ENCODE measurements at regions not wholly inside any gene's neighbourhood (a gene's known extent, or its start where the extent isn't known, plus 50 kb on each side); places are given as distances from the start of the nearest gene placed in this dataset.

- H3K9me3 ChIP-seq (ENCODE audit: insufficient read depth, low read length): no peaks in the 10 kb centered on the region
- no peaks in the 10 kb centered on the region for H3F3A ChIP-seq (ENCODE audit: insufficient read depth)
- H3K9ac ChIP-seq (ENCODE audit: low read length): no peak overlapping the region
- no peaks in the 10 kb centered on the region for H4K20me1 ChIP-seq (ENCODE audit: low read depth, low read length)
- no peak overlapping the region for H3K4me3 ChIP-seq (ENCODE audit: insufficient read depth, low read length, poor library complexity, severe bottlenecking)
- H3K36me3 ChIP-seq (ENCODE audit: low read length): no peaks in the 10 kb centered on the region
- H3K27ac ChIP-seq (ENCODE audit: low read depth, low read length): no peak overlapping the region
- no peak overlapping the region for H2AFZ ChIP-seq (ENCODE audit: low read depth, low read length, severe bottlenecking)
- no peaks in the 10 kb centered on the region for H3K9me2 ChIP-seq (replicated peaks; ENCODE audit: insufficient read depth, low read length)
- TF ChIP-seq, protein P1, sequence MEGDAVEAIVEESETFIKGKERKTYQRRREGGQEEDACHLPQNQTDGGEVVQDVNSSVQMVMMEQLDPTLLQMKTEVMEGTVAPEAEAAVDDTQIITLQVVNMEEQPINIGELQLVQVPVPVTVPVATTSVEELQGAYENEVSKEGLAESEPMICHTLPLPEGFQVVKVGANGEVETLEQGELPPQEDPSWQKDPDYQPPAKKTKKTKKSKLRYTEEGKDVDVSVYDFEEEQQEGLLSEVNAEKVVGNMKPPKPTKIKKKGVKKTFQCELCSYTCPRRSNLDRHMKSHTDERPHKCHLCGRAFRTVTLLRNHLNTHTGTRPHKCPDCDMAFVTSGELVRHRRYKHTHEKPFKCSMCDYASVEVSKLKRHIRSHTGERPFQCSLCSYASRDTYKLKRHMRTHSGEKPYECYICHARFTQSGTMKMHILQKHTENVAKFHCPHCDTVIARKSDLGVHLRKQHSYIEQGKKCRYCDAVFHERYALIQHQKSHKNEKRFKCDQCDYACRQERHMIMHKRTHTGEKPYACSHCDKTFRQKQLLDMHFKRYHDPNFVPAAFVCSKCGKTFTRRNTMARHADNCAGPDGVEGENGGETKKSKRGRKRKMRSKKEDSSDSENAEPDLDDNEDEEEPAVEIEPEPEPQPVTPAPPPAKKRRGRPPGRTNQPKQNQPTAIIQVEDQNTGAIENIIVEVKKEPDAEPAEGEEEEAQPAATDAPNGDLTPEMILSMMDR (IDR thresholded peaks at IDR 0.05; ENCODE audit: insufficient read depth, low read length, poor library complexity, severe bottlenecking): no peak
- no peak for TF ChIP-seq EZH2phosphoT487 (conservative IDR thresholded peaks at IDR 0.05; ENCODE audit: low read length)
- H3K27me3 ChIP-seq (ENCODE audit: low read length): no peaks in the 10 kb centered on the region
- no peak overlapping the region for H3K4me2 ChIP-seq (ENCODE audit: low read depth, low read length, poor library complexity, severe bottlenecking)
- no peaks in the 10 kb centered on the region for H3K79me2 ChIP-seq (ENCODE audit: insufficient read depth, low read length)
These were observed 226.5 kb upstream of the CDH4 start for GRCh38 chr20:61025536-61025935.

DNA sequence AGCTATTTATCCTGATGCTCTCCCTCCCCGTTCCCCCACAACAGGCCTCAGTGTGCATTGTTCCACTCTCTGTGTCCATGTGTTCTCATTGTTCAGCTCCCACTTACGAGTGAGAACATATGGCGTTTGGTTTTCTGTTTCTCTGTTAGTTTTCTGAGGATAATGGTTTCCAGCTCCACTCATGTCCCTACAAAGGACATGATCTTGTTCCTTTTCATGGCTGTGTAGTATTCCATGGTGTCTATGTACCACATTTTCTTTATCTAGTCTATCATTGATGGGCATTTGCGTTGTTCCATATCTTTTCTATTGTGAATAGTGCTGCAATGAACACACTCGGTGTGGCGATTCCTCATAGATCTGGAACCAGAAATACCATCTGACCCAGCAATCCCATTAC, 225.9 kb upstream of the CDH4 start:
- no peaks in the 10 kb centered on the region for H3K9me2 ChIP-seq (replicated peaks; ENCODE audit: insufficient read depth, low read length)
- H4K20me1 ChIP-seq (ENCODE audit: low read depth, low read length): no peaks in the 10 kb centered on the region
- no peak overlapping the region for H3K4me3 ChIP-seq (ENCODE audit: insufficient read depth, low read length, poor library complexity, severe bottlenecking)
- no peaks in the 10 kb centered on the region for H3K27me3 ChIP-seq (ENCODE audit: low read length)
- no peaks in the 10 kb centered on the region for H3K36me3 ChIP-seq (ENCODE audit: low read length)
- H3F3A ChIP-seq (ENCODE audit: insufficient read depth): no peaks in the 10 kb centered on the region
- H3K9ac ChIP-seq (ENCODE audit: low read length): no peak overlapping the region
- TF ChIP-seq EZH2phosphoT487 (conservative IDR thresholded peaks at IDR 0.05; ENCODE audit: low read length): no peak
- TF ChIP-seq, protein P1 (IDR thresholded peaks at IDR 0.05; ENCODE audit: insufficient read depth, low read length, poor library complexity, severe bottlenecking): no peak
- H3K9me3 ChIP-seq (ENCODE audit: insufficient read depth, low read length): no peaks in the 10 kb centered on the region
- no peak overlapping the region for H2AFZ ChIP-seq (ENCODE audit: low read depth, low read length, severe bottlenecking)
- no peaks in the 10 kb centered on the region for H3K79me2 ChIP-seq (ENCODE audit: insufficient read depth, low read length)
- H3K27ac ChIP-seq (ENCODE audit: low read depth, low read length): no peak overlapping the region
- no peak overlapping the region for H3K4me2 ChIP-seq (ENCODE audit: low read depth, low read length, poor library complexity, severe bottlenecking)

GRCh38 chr20:61026731-61027130, 225.3 kb upstream of the CDH4 start:
- H3K27me3 ChIP-seq (ENCODE audit: low read length): no peaks in the 10 kb centered on the region
- no peak overlapping the region for H3K9ac ChIP-seq (ENCODE audit: low read length)
- no peak overlapping the region for H3K4me2 ChIP-seq (ENCODE audit: low read depth, low read length, poor library complexity, severe bottlenecking)
- no peaks in the 10 kb centered on the region for H3K79me2 ChIP-seq (ENCODE audit: insufficient read depth, low read length)
- H3K4me3 ChIP-seq (ENCODE audit: insufficient read depth, low read length, poor library complexity, severe bottlenecking): no peak overlapping the region
- TF ChIP-seq, protein P1 (IDR thresholded peaks at IDR 0.05; ENCODE audit: insufficient read depth, low read length, poor library complexity, severe bottlenecking): no peak
- TF ChIP-seq EZH2phosphoT487 (conservative IDR thresholded peaks at IDR 0.05; ENCODE audit: low read length): no peak
- H3K9me2 ChIP-seq (replicated peaks; ENCODE audit: insufficient read depth, low read length): no peaks in the 10 kb centered on the region
- H3F3A ChIP-seq (ENCODE audit: insufficient read depth): no peaks in the 10 kb centered on the region
- H3K9me3 ChIP-seq (ENCODE audit: insufficient read depth, low read length): no peaks in the 10 kb centered on the region
- no peaks in the 10 kb centered on the region for H3K36me3 ChIP-seq (ENCODE audit: low read length)
- no peak overlapping the region for H2AFZ ChIP-seq (ENCODE audit: low read depth, low read length, severe bottlenecking)
- no peaks in the 10 kb centered on the region for H4K20me1 ChIP-seq (ENCODE audit: low read depth, low read length)
- no peak overlapping the region for H3K27ac ChIP-seq (ENCODE audit: low read depth, low read length)
